HCT116 (cell line): ENCODE measurements at regions not wholly inside any gene's neighbourhood (a gene's known extent, or its start where the extent isn't known, plus 50 kb on each side); places are given as distances from the start of the nearest gene placed in this dataset.

Experiments used
- ATAC-seq: fragments of 200-7000 bp; cut with Tn5 transposase; 2 replicates; pipeline ENCODE4 v1.9.1; 2020; ENCODE audit warnings: mild to moderate bottlenecking, moderate library complexity
- BruUV-seq: library from RNA; stranded (reverse); fragments of 400-500 nt; replicated peaks from 2 replicates; lab custom pipeline; 2021; lab: Mats Ljungman, UMichigan
- CTCF ChIA-PET: fragments of 300-600 bp; sonication (Branson Sonifier 250); formaldehyde crosslinking; loops from one replicate; lab custom pipeline; 2021; ENCODE audit warnings: antibody characterized with exemption; lab: Charles Lee
- POLR2A ChIA-PET: fragments of 300-600, 350-600 bp; sonication (Branson Sonifier 250); formaldehyde crosslinking; loops from one replicate; lab custom pipeline; 2021; ENCODE audit warnings: antibody characterized with exemption; lab: Charles Lee
- RAD21 ChIA-PET, 2 experiments: fragments of 300-600 bp; sonication (Branson Sonifier 250); formaldehyde crosslinking; loops; one replicate each; lab custom pipeline; 2023; ENCODE audit warnings: low total read pairs in 2 of 2; ENCODE audit not compliant: uncharacterized antibody in 2 of 2, unreplicated experiment in 2 of 2, low non-redundant PET in 1 of 2; lab: Charles Lee
- DNase-seq: peaks from one replicate; pipeline ENCODE4 v3.0.0-alpha.2; 2010; ENCODE audit warnings: low read depth, low spot score
- H2AFZ ChIP-seq: fragments of 200-600 bp; shearing (Covaris generic), sonication (generic); 2 replicates; pipeline ENCODE4 v1.6.1; 2017; ENCODE audit warnings: low read depth, mixed run types, mixed read lengths, antibody characterized with exemption, low read length; ENCODE audit not compliant: poor library complexity, severe bottlenecking
- H3K27ac ChIP-seq: 2 replicates; pipeline ENCODE4 v1.5.1; 2012; ENCODE audit warnings: low read depth, low read length
- H3K27me3 ChIP-seq: fragments of 200-600 bp; sonication (generic); 2 replicates; pipeline ENCODE4 v1.6.1; 2016; ENCODE audit warnings: mixed run types, low read length, mixed read lengths; ENCODE audit not compliant: insufficient read depth
- H3K36me3 ChIP-seq, 2 experiments: fragments of 200-500 bp in 1 of 2; fragments of 200-600 bp in 1 of 2; sonication (Bioruptor generic) in 1 of 2; sonication (generic) in 1 of 2; 2 replicates each; pipeline versions ENCODE4 v1.5.1 to v1.6.1; 2014 to 2016; ENCODE audit warnings: low read length in 2 of 2, inconsistent platforms in 1 of 2, mixed read lengths in 1 of 2, mixed run types in 1 of 2; ENCODE audit not compliant: insufficient read depth in 2 of 2, control insufficient read depth in 1 of 2
- H3K4me1 ChIP-seq, 2 experiments: fragments of 200-600 bp in 1 of 2; sonication (generic) in 1 of 2; 2 replicates each; pipeline versions ENCODE4 v1.5.1 to v1.6.1; 2012 to 2017; ENCODE audit warnings: low read length in 2 of 2, inconsistent platforms in 1 of 2, mild to moderate bottlenecking in 1 of 2, mixed read lengths in 1 of 2, mixed run types in 1 of 2, moderate library complexity in 1 of 2; ENCODE audit not compliant: insufficient read depth in 2 of 2, control insufficient read depth in 1 of 2
- H3K4me2 ChIP-seq: fragments of 200-600 bp; sonication (generic); 2 replicates; pipeline ENCODE4 v1.6.1; 2017; ENCODE audit warnings: mixed run types, low read length, mixed read lengths
- H3K4me3 ChIP-seq, 2 experiments: fragments of 200-600 bp in 1 of 2; sonication (generic) in 1 of 2; replicated peaks in 1 of 2; 2 replicates each; pipeline ENCODE4 v1.5.1; 2011 to 2016; ENCODE audit warnings: low read length in 2 of 2, control low read depth in 1 of 2, low read depth in 1 of 2, mild to moderate bottlenecking in 1 of 2, mixed read lengths in 1 of 2, mixed run types in 1 of 2
- H3K79me2 ChIP-seq: fragments of 200-600 bp; sonication (generic); 2 replicates; pipeline ENCODE4 v1.6.1; 2017; ENCODE audit warnings: mild to moderate bottlenecking, mixed run types, low read length, moderate library complexity, mixed read lengths; ENCODE audit not compliant: insufficient read depth
- H3K9ac ChIP-seq: fragments of 200-600 bp; sonication (generic); 2 replicates; pipeline ENCODE4 v1.6.1; 2016; ENCODE audit warnings: low read length, mixed read lengths
- H3K9me2 ChIP-seq: fragments of 200-600 bp; sonication (generic), shearing (Covaris generic); 2 replicates; pipeline ENCODE4 v1.6.1; 2017; ENCODE audit warnings: mixed run types, mild to moderate bottlenecking, moderate library complexity; ENCODE audit not compliant: insufficient read depth
- H3K9me3 ChIP-seq, 2 experiments: fragments of 200-500 bp in 1 of 2; fragments of 200-600 bp in 1 of 2; sonication (Bioruptor generic) in 1 of 2; sonication (generic) in 1 of 2; 2 replicates each; pipeline ENCODE4 v1.6.1; 2014 to 2017; ENCODE audit warnings: low read length in 2 of 2, mixed read lengths in 2 of 2, inconsistent platforms in 1 of 2, low read depth in 1 of 2, mild to moderate bottlenecking in 1 of 2, mixed run types in 1 of 2, moderate library complexity in 1 of 2; ENCODE audit not compliant: control insufficient read depth in 1 of 2, insufficient read depth in 1 of 2
- H4K20me1 ChIP-seq: fragments of 200-600 bp; sonication (generic), shearing (Covaris generic); 2 replicates; pipeline ENCODE4 v1.6.1; 2017; ENCODE audit warnings: mixed run types, mild to moderate bottlenecking, moderate library complexity; ENCODE audit not compliant: insufficient read depth
- ATF3 ChIP-seq: IDR thresholded peaks from 2 replicates; pipeline ENCODE4 v1.6.1; 2012
- CBX3 ChIP-seq: IDR thresholded peaks from 2 replicates; pipeline ENCODE4 v1.6.1; 2012; ENCODE audit warnings: low read depth
- CEBPB ChIP-seq: IDR thresholded peaks from 2 replicates; pipeline ENCODE4 v1.6.1; 2012; ENCODE audit warnings: low read depth
- CTCF ChIP-seq, 3 experiments: fragments of 200-600 bp in 1 of 3; sonication (generic) in 1 of 3; IDR thresholded peaks in 2 of 3; conservative IDR thresholded peaks in 1 of 3; 2 replicates each; pipeline ENCODE4 v1.5.1; 2012 to 2017; ENCODE audit warnings: low read depth in 2 of 3, low read length in 2 of 3, antibody characterized with exemption in 1 of 3, borderline replicate concordance in 1 of 3, control low read depth in 1 of 3, mild to moderate bottlenecking in 1 of 3, mixed read lengths in 1 of 3, mixed run types in 1 of 3, moderate library complexity in 1 of 3; ENCODE audit not compliant: insufficient read depth in 1 of 3
- ELF1 ChIP-seq: IDR thresholded peaks from 2 replicates; pipeline ENCODE4 v1.6.1; 2012; ENCODE audit warnings: low read depth, borderline replicate concordance
- JUND ChIP-seq: IDR thresholded peaks from 2 replicates; pipeline ENCODE4 v1.6.1; 2012
- POLR2AphosphoS5 ChIP-seq: IDR thresholded peaks from 2 replicates; pipeline ENCODE4 v1.6.1; 2011; ENCODE audit warnings: mild to moderate bottlenecking, low read depth, low read length, moderate library complexity
- RAD21 ChIP-seq: IDR thresholded peaks from 2 replicates; pipeline ENCODE4 v1.6.1; 2012; ENCODE audit warnings: low read depth, mild to moderate bottlenecking
- REST ChIP-seq: IDR thresholded peaks from 2 replicates; pipeline ENCODE4 v1.6.1; 2012; ENCODE audit warnings: low read depth
- SIN3A ChIP-seq: IDR thresholded peaks from 2 replicates; pipeline ENCODE4 v1.6.1; 2012; ENCODE audit warnings: low read depth
- SP1 ChIP-seq: IDR thresholded peaks from 2 replicates; pipeline ENCODE4 v1.6.1; 2012; ENCODE audit warnings: low read depth
- SRF ChIP-seq: IDR thresholded peaks from 2 replicates; pipeline ENCODE4 v1.6.1; 2012; ENCODE audit warnings: low read depth
- TCF7L2 ChIP-seq: IDR thresholded peaks from 2 replicates; pipeline ENCODE4 v1.7.0; 2011; ENCODE audit warnings: borderline replicate concordance, inconsistent platforms; ENCODE audit not compliant: insufficient read depth, insufficient read length; ENCODE audit errors: extremely low read depth
- YY1 ChIP-seq: IDR thresholded peaks from 2 replicates; pipeline ENCODE4 v1.6.1; 2011; ENCODE audit warnings: low read length, low read depth, moderate library complexity, mild to moderate bottlenecking; ENCODE audit not compliant: insufficient replicate concordance; ENCODE audit errors: extremely low read depth
- ZBTB33 ChIP-seq: IDR thresholded peaks from 2 replicates; pipeline ENCODE4 v1.6.1; 2011; ENCODE audit warnings: mild to moderate bottlenecking, low read length, moderate library complexity; ENCODE audit not compliant: insufficient replicate concordance; ENCODE audit errors: extremely low read depth
- ZFX ChIP-seq: fragments of 450-650 bp; IDR thresholded peaks from 2 replicates; pipeline ENCODE4 v1.6.1; 2017
- intact Hi-C: fragments of 100-400 bp; cut with micrococcal nuclease; formaldehyde crosslinking; loops from 2 replicates; pipeline ENCODE4 v1.10.0; 2022

GRCh38 chr2:198950803-198951202 is 506.9 kb downstream of the SATB2 start (continued):
- no peak for TF ChIP-seq ZBTB33
- TF ChIP-seq CEBPB, result no peak
- no peak for TF ChIP-seq SIN3A
- no peak for TF ChIP-seq POLR2AphosphoS5
- TF ChIP-seq JUND, result no peak
- no peak for TF ChIP-seq REST
- no peak for TF ChIP-seq YY1

- no peaks in the 10 kb centered on the region for H4K20me1 ChIP-seq
- ChIA-PET POLR2A (no interaction called here), CTCF (no interaction called here), RAD21 (no interaction called here)
- no peak for ATAC-seq
- no peaks in the 10 kb centered on the region for H3K4me1 ChIP-seq
- H3K27ac ChIP-seq, result no peak overlapping the region
- BruUV-seq, result no TSS peak
- DNase-seq, result no peak
- intact Hi-C loops, result no loop called here
- no peaks in the 10 kb centered on the region for H3K9me3 ChIP-seq
- no peak overlapping the region for H3K9ac ChIP-seq
- no peak overlapping the region for H2AFZ ChIP-seq
- TF ChIP-seq ZFX, result no peak
- TF ChIP-seq ZBTB33, result no peak
- no peak for TF ChIP-seq ELF1
- TF ChIP-seq RAD21, result no peak
- TF ChIP-seq JUND, result no peak
- TF ChIP-seq TCF7L2, result no peak
- TF ChIP-seq CTCF (IDR thresholded peaks at IDR 0.05 in 2 of 3, conservative IDR thresholded peaks at IDR 0.05 in 1 of 3; ENCODE audit: borderline replicate concordance in 1 of 3, insufficient read depth in 1 of 3, low read depth in 2 of 3, low read length in 2 of 3), result no peak
- no peak for TF ChIP-seq SP1
- TF ChIP-seq ATF3, result no peak
- TF ChIP-seq CBX3, result no peak
- no peak for TF ChIP-seq YY1
- no peak for TF ChIP-seq SRF
- H3K9me2 ChIP-seq, result no peaks in the 10 kb centered on the region
- H3K4me3 ChIP-seq, result no peak overlapping the region
- H3K79me2 ChIP-seq, result no peaks in the 10 kb centered on the region
- H3K27me3 ChIP-seq, result no peaks in the 10 kb centered on the region
- H3K36me3 ChIP-seq, result no peaks in the 10 kb centered on the region
- no peak overlapping the region for H3K4me2 ChIP-seq
Observed at GRCh38 chr2:198945496-198945895, 512.2 kb downstream of the SATB2 start.
